ENCODE measurements at regions not wholly inside any gene's neighbourhood (a gene's known extent, or its start where the extent isn't known, plus 50 kb on each side); places are given as distances from the start of the nearest gene placed in this dataset.

DNA sequence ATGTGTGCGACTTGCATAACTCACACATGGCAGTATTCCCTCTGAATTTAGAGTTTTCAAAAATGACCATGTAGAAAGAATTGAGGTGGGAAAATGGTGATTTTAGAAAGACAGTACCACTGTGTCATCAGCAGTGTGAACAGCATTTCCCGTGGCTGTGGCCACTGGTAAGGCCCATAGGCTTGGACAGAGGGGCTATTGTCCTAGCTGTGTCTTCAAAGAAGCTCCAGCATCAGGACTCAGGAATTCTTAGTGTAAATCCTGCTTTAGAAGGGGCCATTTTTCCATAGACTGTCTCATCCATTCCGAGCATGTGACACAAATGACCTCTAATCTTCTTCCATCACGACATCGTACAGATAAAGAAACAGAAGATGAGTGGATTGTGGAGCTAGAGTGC is 119.3 kb upstream of the BACE2 start:
- DNase-seq = no peak

DNA sequence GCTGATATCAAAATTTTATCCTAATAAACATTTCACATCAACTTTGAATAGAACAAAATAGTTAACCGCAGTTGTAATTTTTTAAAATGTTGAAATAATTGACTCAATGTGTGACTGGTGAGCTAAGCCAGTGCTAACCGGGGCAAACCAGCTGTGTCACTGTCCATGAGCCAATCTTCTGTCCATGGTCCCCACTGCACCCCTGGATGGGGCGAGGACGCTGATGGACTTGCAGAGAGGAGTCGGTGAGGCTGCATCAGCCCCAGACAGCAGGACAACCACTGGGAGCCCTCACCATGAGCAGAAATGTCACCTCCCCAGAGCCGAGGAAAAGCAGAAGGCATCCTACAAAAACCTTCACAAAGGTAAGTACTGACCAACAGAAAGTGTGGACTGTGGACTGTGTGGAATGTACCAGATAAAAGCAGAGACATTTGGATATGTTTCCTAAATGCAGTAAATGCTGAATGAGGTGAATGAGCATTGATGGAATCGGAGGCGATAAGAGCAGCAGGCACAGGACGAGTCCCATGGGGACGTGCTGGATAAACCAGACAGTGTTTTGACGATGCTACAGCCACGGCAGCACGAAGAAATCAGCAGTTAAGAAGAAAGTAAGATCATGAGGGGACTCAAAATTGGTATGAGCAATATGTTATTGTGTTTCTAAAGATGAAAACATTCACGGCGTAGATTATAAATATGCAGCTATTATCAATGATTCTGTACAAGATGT is 115.0 kb upstream of the BACE2 start:
- DNase-seq = no peak

DNA sequence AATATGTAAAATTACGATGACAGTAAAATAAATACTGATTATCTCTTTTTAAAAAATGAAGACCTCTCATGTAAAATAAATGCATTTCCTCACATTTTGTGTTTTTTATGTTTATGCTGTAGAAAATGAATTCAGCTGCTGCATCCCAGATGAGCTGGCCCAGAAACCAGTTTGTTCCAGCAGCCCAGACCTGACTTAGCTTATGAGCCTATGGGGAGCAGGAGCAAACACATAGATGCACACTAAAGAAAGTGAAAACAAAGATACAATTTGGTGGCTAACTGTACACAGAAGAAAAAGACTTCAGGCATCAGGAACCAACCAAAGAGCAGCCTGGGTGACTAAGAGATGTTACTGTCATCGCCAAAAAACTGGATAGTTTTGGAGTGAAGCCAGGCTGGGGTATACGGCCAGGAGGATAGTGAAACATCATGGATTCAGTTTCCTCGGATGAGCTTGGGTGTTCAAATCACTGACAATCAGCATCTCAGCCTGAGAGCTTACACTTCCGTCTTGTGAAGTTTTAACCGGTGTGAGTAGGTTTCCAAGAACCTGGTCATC is 113.9 kb upstream of the BACE2 start:
- no peak for DNase-seq

DNA sequence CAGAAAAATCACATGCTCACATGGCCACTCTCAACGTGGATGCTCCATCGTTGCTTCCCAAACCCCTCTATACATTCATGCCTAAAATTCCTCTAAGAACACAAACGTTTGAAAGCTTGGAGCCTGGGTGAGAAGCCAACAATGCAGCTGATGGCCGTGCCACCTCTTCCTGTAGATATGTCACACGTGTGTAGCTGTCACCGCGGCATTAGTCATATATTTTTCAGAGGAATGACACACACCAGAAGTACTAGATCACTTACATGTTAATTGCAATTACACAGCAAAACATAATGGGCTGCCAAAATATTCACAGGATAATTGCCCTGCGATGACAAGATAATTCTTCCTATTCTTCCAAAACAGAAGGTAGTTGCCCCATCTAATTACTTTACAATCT is 112.7 kb upstream of the BACE2 start:
- DNase-seq = no peak

DNA sequence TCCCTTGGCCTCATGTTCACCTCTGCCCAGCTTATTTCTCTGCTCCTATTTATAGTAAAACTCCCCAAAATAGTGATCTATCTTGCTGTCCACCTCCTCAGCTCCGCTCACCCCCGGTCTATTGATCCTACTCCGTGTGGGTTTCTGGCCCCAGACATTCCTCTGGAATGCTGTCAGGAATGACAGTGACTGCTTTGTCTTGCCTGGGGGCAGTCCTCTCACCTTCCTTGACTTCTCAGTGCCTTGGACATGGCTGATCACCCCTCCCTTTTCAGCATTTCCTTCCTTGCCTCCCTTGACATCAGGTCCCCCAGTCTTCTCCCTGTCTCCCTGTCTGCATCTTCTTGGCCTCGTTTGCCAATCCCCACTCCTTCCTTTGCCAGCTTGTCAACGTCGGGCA is 108.1 kb upstream of the BACE2 start:
- DNase-seq = no peak

DNA sequence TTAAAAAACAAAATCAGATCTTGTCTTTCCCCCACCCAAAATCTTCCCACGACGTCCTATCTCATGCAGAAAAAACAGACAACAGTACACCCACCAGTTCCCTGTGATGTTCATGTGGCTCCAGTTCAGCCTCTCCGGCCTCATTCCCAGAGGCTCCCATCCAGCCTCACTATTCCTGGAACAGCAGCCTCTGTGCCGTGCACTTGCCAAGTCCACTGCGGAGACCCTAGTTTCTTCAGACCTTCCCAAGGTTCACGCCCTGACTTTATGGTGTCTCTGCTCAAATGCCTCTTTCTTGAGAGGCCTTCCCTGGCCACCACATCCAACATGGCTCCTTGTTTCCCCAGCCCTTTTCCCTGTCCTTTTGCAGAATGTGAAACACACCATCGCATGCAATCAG is 106.3 kb upstream of the BACE2 start:
- no peak for DNase-seq

DNA sequence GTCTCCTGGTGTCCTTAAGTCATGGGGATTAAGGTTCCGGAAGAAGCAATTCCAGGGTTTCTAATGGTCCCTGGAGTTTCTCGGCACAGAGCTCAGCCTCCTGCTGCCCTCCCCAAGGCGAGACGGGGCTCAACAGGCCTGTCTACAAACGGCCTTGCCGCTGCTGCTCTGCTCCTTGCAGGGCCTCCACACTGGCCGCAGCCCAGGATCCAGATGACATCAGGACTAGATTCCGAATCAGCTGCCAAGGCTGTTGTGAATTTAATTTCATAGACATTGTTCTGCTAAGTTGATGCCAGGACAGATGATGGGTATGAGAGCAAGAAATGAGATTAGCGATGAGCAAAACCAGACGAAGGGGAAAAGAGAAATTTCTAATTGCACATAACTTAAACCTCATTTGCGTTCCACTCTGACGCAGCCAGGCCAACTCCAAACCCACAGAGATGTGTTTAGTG is 103.6 kb upstream of the BACE2 start:
- DNase-seq = no peak

DNA sequence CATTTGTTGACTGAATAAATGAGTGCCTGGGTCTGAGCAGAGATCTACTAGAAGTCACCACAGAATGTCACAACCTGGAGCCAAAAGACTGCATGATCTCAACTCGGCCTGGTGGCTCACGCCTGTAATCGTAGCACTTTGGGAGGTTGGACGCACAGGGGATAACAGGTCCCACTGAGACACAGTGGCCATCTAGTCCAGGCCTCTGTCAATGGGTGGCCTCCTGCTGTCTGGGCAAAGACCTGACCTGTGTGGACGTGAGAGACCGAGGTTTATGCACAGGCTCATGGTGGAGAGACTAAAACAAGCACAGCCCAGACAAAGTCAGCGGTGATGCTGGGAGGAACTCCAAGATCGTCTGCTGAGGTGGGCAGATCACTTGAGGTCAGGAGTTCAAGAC is 103.0 kb upstream of the BACE2 start:
- no peak for DNase-seq

DNA sequence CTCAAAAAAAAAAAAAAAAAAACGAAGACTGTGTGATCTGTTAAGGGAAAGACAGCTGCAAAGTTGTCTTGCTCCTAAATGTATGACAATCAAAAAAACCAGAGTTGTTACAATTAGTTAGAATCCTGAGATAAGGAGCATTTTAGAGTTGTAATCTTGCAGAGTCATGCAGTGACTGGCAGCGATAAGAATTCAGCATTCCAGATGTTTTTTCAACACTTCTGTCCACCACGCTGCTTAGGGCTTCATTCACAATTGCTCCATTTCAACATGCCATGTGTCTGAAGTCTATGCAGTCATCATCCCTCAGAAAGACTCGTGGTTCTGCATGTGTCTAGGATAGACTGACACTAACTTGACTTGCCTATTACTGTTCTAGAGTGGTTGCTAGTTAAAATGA is 102.4 kb upstream of the BACE2 start:
- DNase-seq = no peak

DNA sequence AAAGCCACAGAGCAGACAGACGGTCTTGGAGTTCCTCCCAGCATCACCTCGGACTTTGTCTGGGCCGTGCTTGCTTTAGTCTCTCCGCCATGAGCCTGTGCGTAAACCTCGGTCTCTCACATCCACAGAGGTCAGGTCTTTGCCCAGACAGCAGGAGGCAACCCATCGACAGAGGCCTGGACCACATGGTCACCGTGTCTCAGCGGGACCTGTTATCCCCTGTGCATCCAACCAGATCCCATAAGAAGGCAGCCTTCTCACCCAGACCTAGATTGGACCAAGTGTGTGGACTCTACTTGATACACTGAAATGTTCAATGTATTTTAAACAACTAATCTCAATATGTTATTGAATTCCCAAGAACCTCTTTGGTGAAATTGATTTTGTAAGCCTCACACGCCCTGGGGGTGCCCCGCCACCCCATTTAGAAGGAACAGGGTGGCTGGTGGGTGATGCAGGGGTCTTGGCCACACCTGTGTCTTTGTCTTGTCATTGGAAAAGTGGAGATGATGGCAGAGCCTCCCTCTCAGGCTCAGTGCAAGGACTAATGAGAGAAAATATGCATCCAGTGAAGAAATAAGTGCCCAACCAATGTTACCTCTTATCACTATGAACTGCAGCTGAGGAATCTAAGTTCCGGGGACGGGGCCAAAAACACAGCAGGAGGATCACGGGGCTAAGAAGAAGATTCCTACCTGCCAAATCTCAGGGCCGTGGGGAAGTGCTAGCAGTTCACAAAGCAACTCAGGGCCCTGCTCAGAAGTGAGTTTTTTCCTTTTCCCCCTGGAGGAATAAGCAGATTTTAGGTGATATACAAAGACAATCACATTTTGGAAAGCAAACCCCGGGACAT is 101.6 kb upstream of the BACE2 start:
- no peak for DNase-seq

DNA sequence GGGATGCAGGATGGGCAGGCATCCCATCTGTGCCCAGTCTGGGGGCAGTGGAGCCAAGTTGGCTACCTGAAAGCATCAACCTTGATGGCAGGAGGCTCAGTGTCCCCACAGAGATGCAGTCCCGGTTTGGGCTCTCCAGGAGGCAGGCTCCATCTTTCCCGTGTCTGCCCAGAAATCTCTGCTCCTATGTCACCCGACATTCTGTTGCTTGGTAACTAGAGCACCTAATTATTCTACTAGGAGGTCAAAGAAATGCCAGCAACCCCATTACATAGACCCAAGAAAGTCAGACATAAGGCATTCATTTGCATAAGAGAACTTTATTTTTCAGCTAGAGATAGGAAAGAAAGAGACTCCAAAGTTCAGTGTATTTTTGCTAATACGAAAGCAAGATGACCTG is 100.3 kb upstream of the BACE2 start:
- DNase-seq = no peak

DNA sequence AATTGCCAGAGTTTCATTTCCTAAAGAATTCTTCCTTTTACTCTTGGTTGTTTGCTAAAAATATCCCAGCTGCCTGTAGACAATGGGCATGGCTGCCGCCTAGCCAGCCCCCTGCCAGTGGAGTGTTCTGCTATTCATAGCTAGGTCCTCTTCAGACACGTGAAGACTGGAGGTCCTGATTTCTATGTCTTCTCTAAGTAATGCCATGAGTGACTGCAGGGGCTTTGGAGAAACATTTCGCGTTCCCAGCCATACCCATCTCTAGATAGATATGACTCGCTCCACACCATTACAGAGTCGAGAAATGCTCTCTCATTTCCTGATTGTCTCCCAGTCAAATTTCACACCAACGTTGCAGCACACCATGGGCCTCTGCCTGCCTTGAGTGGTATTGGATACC is 99.5 kb upstream of the BACE2 start:
- DNase-seq = no peak

DNA sequence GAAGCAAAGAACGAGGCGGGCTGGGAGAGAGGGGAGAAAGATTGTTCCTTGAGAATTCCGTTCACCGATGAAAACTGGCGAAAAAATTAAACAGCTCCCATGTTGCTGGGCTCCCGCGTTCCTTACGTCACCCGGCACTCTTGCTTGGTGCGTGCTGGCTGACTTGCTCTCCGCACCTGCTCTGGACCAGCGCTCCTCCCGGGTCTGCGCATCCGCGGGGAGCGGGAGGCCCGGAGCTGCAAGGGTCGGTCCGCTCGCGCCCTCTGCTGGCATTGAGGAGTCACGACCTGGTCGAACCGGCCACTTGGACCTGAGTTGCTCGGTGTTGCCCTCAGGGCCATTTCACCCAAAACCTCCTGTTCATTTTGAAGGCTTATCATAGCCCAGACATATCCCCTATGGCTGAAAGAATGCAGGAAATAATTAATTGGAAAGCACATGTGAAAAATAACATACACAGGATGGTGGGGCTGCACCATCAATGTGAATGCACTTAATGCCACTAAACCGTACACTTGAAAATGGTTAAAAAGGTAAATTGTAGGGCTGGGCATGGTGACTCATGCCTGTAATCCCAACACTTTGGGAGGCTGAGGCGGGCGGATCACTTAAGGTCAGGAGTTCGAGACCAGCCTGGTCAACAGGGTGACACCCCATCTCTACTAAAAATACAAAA is 98.9 kb upstream of the BACE2 start:
- peak; percentile 82 for DNase-seq

DNA sequence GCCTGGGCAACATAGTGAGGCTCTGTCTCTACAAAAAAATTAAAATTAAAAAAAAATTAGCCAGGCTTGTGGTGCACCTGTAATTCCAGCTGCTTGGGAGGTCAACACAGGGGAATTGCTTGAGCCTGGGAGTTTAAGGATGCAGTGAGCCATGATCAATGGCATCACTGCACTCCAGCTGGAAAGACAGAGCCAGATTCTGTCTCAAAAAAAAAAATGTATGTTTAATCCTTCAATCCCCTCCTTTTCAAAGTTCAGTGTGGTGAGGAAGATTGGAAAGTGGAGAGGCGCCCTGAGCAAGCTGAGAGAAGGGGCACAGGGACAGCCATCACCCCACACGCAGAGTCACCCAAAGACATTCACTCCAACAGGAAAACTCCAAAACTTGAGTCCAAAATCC is 97.7 kb upstream of the BACE2 start:
- no peak for DNase-seq

DNA sequence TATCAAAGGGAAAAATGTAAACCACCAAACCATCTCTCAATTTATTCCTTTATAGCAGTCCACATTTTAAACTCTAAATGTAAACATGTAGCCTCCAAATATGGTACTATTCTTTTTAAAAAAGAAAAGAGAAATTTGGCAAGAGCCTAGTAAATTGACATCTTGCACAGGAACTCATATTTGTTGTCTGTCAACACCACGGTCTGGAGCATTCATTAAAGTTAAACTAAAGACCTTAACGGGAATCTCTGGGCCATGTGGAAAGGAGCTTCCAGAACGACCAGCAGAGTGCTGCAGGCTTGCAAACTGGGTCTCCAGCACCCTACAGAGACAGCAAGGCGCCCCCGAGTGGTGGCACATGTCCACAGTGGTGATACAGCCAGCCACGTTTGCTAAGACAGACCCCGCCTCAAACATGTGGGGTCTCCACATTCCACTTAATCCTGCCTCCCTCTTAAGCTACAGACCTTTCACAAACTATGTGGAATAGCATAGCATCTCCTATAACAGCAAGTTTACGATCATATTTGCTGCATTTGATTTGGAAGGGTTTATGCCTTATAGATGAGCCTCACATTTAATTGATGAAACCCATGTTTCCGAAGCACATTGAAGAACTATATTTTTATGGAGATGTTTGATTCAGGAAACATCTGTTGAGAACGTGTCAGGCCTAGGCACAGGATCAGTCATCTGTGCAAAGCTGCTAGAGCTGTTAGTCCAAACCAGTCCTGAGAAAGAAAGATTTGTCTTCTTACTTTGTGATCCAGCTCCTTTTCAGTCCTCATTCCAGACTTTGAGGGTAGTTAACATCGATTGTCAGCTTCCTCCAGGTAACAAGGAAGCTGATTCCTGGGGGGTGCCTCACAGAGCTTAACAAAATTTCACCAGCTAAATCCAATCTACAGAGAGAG is 96.4 kb upstream of the BACE2 start:
- peak; percentile 7 for DNase-seq

DNA sequence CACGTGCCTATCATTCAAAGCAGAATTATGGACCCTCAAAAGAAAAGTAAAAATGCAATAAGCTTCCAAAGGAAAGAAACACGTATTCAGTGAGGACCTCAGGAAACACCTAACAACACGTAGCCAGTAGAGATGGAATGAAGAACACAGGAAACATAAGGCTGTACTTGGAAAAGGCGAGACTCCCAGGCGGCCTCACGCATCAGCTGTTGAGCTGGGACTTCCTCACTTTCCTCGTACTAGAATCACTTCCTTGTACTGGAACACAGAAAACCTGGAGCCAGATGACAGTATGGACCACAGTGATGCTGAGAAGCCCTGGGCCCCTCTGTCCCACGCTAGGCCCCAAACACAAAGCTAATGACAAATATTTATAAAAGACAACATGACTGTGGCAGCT is 94.4 kb upstream of the BACE2 start:
- no peak for DNase-seq

DNA sequence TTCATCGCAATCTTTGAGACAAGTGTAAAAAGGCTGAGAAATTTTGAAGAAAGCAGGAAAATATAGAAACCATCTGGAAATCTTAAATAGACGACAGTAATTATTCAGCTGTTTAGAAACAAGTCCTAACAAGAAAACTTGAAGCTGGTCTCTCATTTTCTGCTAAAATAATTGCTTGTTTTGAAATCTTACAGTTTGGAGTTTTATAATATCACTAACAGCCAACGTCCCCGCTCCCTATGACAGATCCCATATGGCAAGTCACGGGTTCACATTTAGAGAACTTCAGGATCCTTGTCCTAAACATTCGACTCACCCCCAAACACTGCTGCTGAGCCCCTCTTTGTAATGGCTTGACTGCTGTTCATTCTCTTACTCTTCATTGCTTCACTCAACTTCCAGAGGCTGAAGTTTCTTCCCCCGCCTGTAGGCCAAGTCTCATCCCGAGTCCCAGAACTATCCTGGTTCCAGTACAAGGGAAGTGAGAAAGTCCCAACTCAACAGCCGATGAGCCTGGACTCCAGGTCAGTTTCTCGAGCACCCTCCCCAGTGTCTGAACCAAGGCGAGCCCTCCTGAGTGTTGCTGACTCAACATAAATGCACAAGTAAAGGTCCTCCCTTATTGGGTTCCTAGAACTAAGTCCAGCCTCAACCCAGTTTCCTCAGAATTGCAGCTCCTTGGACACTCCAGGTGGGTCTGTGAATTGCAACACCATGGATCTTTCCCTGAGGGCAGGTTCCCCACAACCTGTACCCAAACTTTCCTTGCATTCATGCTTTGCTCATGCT is 93.4 kb upstream of the BACE2 start:
- no peak for DNase-seq

DNA sequence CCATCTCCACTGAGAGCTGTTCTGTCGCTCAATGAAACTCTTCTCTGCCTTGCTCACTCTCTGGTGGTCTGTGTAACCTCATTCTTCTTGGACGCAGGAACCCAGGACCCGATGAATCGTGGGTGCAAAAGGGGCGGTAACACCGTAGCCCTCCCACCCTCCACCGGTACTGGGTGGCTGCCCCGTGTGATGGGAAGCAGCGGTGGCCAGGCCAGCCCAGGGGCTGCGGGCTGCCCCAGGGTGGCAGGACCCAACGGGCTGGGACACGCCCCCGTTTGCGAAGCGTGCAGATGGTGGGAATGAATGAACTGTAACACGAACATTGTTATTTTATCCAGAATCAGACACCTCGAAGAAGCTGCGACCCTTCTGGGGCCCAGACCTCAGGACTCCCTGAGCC is 92.3 kb upstream of the BACE2 start:
- no peak for DNase-seq

DNA sequence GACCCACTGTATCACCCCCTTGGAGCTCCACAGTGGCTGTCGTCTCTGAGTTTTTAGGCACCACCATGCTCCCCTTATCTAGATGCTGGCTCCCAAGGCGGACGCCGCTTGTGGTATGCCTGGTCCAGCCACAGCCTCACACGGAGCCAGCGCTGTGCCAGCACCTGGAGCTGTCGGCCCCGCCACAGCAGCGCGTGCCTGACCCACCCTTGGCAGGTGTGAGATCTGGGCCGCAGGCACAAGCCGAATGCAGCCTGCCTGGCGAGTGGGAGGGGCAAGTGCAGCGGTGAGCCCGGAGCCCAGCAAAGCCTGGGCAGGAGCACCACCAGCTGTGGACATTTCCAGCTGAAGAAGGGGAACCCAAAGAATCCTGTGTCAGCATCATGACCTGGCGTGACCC is 91.9 kb upstream of the BACE2 start:
- DNase-seq = no peak

DNA sequence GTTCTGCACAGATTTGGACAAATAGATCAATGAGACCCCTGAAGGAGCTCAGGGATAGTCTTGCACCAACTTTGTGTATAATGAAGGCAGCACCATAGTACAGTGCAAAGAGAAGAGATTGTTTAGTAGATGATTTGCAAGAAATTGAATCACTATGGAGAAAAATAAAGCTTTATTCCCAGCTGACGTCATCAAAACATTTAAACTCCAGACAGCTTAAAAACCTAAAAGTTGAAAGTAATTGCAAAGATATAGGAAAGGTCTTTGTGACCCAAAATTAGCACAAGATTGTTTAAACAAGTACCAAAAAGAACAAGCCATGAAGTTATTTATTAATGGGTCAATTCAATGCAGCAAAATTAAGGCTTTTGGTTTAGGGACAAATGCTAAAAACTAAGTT is 88.8 kb upstream of the BACE2 start:
- DNase-seq = no peak

DNA sequence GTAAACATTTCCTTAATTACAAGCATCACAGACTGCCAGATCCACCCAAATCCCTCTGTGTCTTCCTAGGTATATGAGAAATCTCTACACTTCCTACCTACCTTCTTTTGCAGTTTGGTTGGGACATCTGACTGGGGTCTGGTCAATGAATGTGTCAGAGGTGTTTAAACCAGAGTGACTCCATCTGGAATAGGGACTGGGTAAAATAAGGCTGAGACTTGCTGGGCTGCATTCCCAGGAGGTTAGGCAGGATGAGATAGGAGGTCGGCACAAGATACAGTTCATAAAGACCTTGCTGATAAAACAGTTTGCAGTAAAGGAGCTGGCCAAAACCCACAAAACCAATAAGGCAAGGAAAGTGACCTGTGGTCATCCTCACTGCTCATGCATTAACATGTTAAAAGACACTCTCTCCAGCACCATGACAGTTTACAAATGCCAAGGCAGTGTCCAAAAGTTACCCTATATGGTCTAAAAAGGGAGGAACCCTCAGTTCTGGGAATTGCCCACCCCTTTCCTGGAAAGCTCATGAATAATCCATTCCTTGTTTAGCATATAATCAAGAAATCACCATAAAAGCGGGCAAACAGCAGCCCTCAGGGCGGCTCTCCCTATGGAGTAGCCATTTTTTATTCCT is 87.4 kb upstream of the BACE2 start:
- DNase-seq = no peak

Data from stimulated activated CD4-positive, alpha-beta T cell treated with anti-CD3 and anti-CD28 coated beads, Interleukin-15, amount 100 ng/mL, for 24 hours (primary cell).